ENCODE measurements at regions not wholly inside any gene's neighbourhood (a gene's known extent, or its start where the extent isn't known, plus 50 kb on each side); places are given as distances from the start of the nearest gene placed in this dataset.

DNA sequence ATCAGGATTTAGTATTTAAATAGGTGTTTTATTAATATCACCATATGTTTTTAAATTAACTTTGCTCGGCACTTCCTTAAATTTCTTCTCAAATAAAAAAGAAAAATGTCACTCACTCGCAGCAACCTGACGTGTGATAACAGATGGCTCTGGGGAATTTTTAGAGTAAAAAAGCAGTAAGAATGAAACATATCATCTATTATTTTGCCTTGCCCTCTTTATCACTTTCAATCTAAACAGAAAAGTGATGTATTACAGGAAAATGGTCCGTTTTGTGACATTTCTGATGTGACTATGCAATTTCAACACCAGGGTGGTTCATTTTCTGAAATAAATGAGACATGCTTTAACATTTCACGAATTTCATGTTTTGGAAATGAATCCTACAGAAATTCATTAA is 1368.0 kb upstream of the LRRTM1 start:
- in situ Hi-C loops (cut with MboI; ENCODE audit: low pct_unique_long_range_greater_than_20kb in 2 of 9, low sequenced_read_pairs in 9 of 9, unreplicated experiment in 9 of 9) = no loop called here
- ATAC-seq (replicated peaks in 6 of 8) = no peak
- H3K4me3 ChIP-seq = no peak overlapping the region
- H3K4me1 ChIP-seq (replicated peaks in 1 of 2) = no peaks in the 10 kb centered on the region
- WGBS, 10 experiments = 2 to 90% (median 76%) methylated on average over 1 to 5 of the region's 5 CpGs
- no peak overlapping the region for H3K27ac ChIP-seq

- no peak overlapping the region for H3K4me3 ChIP-seq
- WGBS, 10 experiments = 25 to 100% (median 89%) methylated on average over 1 of the region's 1 CpG; no CpG with 5 or more reads in 4 of the 10 experiments
- in situ Hi-C loops (cut with MboI; ENCODE audit: low pct_unique_long_range_greater_than_20kb in 2 of 9, low sequenced_read_pairs in 9 of 9, unreplicated experiment in 9 of 9) = no loop called here
- ATAC-seq (replicated peaks in 6 of 8) = no peak
- no peaks in the 10 kb centered on the region for H3K4me1 ChIP-seq (replicated peaks in 1 of 2)
- no peak overlapping the region for H3K27ac ChIP-seq
Measured at GRCh38 chr2:81670885-81671284, 1366.3 kb upstream of the LRRTM1 start.

- Histone ChIP-seq H3K4me3 (no peak overlapping the region), H3K4me1 (replicated peaks in 1 of 2) (no peaks in the 10 kb centered on the region), H3K27ac (no peak overlapping the region)
- in situ Hi-C loops (cut with MboI; ENCODE audit: low pct_unique_long_range_greater_than_20kb in 2 of 9, low sequenced_read_pairs in 9 of 9, unreplicated experiment in 9 of 9) = no loop called here
- WGBS, 10 experiments = 10 to 100% (median 83%) methylated on average over 1 to 3 of the region's 3 CpGs; no CpG with 5 or more reads in 1 of the 10 experiments
- ATAC-seq (replicated peaks in 6 of 8) = no peak
Measured at GRCh38 chr2:81661081-81661480, 1356.5 kb upstream of the LRRTM1 start.

- 5 to 93% (median 79%) methylated on average over 1 to 4 of the region's 4 CpGs; no CpG with 5 or more reads in 1 of the 10 experiments for WGBS, 10 experiments
- in situ Hi-C loops (cut with MboI; ENCODE audit: low pct_unique_long_range_greater_than_20kb in 2 of 9, low sequenced_read_pairs in 9 of 9, unreplicated experiment in 9 of 9) = no loop called here
- peak in 1 of 8 experiments; percentile 33 for ATAC-seq (replicated peaks in 6 of 8)
Measured at GRCh38 chr2:81658227-81658626, 1353.7 kb upstream of the LRRTM1 start.

DNA sequence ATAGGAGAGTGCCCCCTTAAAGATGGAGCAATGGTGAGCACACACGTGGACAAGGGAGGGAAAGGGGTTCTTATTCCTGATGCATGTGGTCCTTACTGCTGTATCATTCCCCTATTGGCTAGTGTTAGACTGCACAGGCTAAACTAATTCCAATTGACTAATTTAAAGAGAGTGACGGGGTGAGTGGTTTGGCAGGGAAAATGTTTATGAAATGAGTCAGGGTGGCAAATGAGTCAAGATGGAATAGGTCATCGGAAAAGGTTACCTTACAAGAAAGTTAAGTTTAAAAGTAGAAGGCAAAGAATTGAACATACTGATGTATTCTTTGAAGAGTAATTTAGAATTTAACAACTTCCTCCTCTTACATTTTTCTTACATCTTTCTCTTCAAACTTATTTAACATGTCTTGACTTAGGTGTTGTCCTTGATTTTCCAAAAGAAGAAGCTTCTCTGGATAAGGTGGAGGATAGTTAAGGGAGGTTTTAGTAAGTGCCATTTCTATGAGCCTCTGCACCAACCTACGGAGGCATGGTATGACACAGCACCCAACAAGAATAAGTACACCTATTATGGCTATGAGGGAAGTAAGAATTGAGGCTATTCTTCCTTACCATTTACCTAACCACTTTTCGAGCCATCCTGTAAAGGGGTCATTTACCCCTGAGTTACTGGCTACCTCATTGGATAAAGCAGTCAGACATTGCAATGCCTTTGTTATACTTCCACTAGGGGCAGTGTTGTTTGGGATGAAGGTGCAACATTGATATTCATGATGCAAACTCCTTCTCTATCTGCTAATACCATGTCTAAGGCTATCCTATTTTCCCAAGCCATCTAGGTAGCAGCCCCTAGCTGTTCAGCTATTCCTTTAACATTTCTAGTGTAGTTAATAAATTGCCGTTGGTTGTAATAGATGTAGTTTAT is 1345.8 kb upstream of the LRRTM1 start:
- no peak for ATAC-seq (replicated peaks in 6 of 8)
- no peaks in the 10 kb centered on the region for H3K4me1 ChIP-seq (replicated peaks in 1 of 2)
- no peak overlapping the region for H3K27ac ChIP-seq
- no peak overlapping the region for H3K4me3 ChIP-seq
- WGBS, 10 experiments = 4 to 98% (median 73%) methylated on average over 2 to 6 of the region's 6 CpGs
- in situ Hi-C loops (cut with MboI; ENCODE audit: low pct_unique_long_range_greater_than_20kb in 2 of 9, low sequenced_read_pairs in 9 of 9, unreplicated experiment in 9 of 9) = no loop called here

More at GRCh38 chr2:81658227-81658626, 1353.7 kb upstream of the LRRTM1 start:
- Histone ChIP-seq H3K4me3 (no peak overlapping the region), H3K27ac (no peak overlapping the region), H3K4me1 (replicated peaks in 1 of 2) (no peaks in the 10 kb centered on the region)

- no peak overlapping the region for H3K4me3 ChIP-seq
- in situ Hi-C loops (cut with MboI; ENCODE audit: low pct_unique_long_range_greater_than_20kb in 2 of 9, low sequenced_read_pairs in 9 of 9, unreplicated experiment in 9 of 9) = no loop called here
Measured at GRCh38 chr2:81648806-81649205, 1344.3 kb upstream of the LRRTM1 start.

DNA sequence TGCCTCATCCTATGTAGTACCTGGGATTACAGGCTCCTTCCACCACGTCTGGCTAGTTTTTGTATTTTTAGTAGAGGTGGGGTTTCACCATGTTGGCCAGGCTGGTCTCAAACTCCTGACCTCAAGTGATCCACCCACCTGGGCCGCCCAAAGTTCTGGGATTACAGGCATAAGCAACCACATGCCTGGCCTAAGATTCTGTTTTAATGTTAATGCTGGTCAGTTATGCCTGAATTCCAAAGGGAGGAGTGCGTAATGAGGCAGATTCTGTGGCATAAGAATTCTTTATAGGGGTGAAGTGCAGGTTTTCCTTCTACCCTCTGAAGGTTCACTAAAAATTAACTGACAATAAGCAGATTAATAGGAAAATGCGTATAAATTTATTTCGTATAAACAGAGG is 1343.8 kb upstream of the LRRTM1 start:
- in situ Hi-C loops (cut with MboI; ENCODE audit: low pct_unique_long_range_greater_than_20kb in 2 of 9, low sequenced_read_pairs in 9 of 9, unreplicated experiment in 9 of 9) = no loop called here
- H3K27ac ChIP-seq = no peak overlapping the region

More at GRCh38 chr2:81648806-81649205, 1344.3 kb upstream of the LRRTM1 start:
- Histone ChIP-seq H3K27ac (no peak overlapping the region), H3K4me1 (replicated peaks in 1 of 2) (no peaks in the 10 kb centered on the region)
- ATAC-seq (replicated peaks in 6 of 8) = no peak

GRCh38 chr2:81647715-81648230 is 1343.2 kb upstream of the LRRTM1 start:
- H3K4me3 ChIP-seq = no peak overlapping the region
- ATAC-seq (replicated peaks in 6 of 8) = no peak
- in situ Hi-C loops (cut with MboI; ENCODE audit: low pct_unique_long_range_greater_than_20kb in 2 of 9, low sequenced_read_pairs in 9 of 9, unreplicated experiment in 9 of 9) = no loop called here

More for the DNA sequence above, 1343.8 kb upstream of the LRRTM1 start:
- peak in 1 of 8 experiments; percentile 61 for ATAC-seq (replicated peaks in 6 of 8)
- no peaks in the 10 kb centered on the region for H3K4me1 ChIP-seq (replicated peaks in 1 of 2)
- 23 to 90% (median 67%) methylated on average over 1 to 5 of the region's 5 CpGs; no CpG with 5 or more reads in 1 of the 10 experiments for WGBS, 10 experiments
- no peak overlapping the region for H3K4me3 ChIP-seq

GRCh38 chr2:81645745-81646301 is 1341.3 kb upstream of the LRRTM1 start:
- no peak overlapping the region for H3K27ac ChIP-seq

More at GRCh38 chr2:81647715-81648230, 1343.2 kb upstream of the LRRTM1 start:
- Histone ChIP-seq H3K27ac (no peak overlapping the region), H3K4me1 (replicated peaks in 1 of 2) (no peaks in the 10 kb centered on the region)

DNA sequence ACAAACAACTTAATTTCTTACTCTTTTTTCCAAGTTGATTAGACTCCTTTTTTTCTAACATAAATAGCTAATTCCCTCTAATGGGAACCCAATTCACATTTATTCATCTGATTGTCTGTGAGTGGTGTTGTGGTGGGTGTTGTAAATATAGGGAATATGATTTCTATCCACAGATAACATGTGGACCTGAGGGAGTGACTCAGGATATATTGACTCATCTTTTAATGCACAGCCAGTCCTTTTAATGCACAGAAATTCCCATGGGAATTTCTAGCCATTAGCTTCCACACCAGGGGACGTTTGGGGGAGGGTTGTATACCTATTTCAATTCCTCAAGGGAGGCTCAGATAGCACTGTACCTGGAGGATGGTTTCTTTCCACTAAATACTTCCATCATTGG is 1339.6 kb upstream of the LRRTM1 start:
- no peaks in the 10 kb centered on the region for H3K4me1 ChIP-seq (replicated peaks in 1 of 2)
- ATAC-seq (replicated peaks in 6 of 8) = peak in 4 of 8 experiments; percentile 27 to 58 (median 48)
- in situ Hi-C loops (cut with MboI; ENCODE audit: low pct_unique_long_range_greater_than_20kb in 2 of 9, low sequenced_read_pairs in 9 of 9, unreplicated experiment in 9 of 9) = no loop called here
- no peak overlapping the region for H3K27ac ChIP-seq
- WGBS, 10 experiments = 0 to 60% methylated on average over 1 of the region's 1 CpG; no CpG with 5 or more reads in 8 of the 10 experiments
- H3K4me3 ChIP-seq = no peak overlapping the region

More at GRCh38 chr2:81645745-81646301, 1341.3 kb upstream of the LRRTM1 start:
- Histone ChIP-seq H3K4me3 (no peak overlapping the region), H3K4me1 (replicated peaks in 1 of 2) (no peaks in the 10 kb centered on the region)
- 0 to 67% (median 0%) methylated on average over 1 to 2 of the region's 2 CpGs; no CpG with 5 or more reads in 3 of the 10 experiments for WGBS, 10 experiments
- no peak for ATAC-seq (replicated peaks in 6 of 8)
- in situ Hi-C loops (cut with MboI; ENCODE audit: low pct_unique_long_range_greater_than_20kb in 2 of 9, low sequenced_read_pairs in 9 of 9, unreplicated experiment in 9 of 9) = no loop called here

- H3K4me3 ChIP-seq = no peak overlapping the region
- in situ Hi-C loops (cut with MboI; ENCODE audit: low pct_unique_long_range_greater_than_20kb in 2 of 9, low sequenced_read_pairs in 9 of 9, unreplicated experiment in 9 of 9) = no loop called here
- no peak for ATAC-seq (replicated peaks in 6 of 8)
- 30 to 100% (median 69%) methylated on average over 1 to 2 of the region's 2 CpGs; no CpG with 5 or more reads in 2 of the 10 experiments for WGBS, 10 experiments
- no peak overlapping the region for H3K27ac ChIP-seq
- H3K4me1 ChIP-seq (replicated peaks in 1 of 2) = peaks cover 0 to 4% of the 10 kb centered on the region in 2 donors
Measured at GRCh38 chr2:81624825-81625224, 1320.3 kb upstream of the LRRTM1 start.

DNA sequence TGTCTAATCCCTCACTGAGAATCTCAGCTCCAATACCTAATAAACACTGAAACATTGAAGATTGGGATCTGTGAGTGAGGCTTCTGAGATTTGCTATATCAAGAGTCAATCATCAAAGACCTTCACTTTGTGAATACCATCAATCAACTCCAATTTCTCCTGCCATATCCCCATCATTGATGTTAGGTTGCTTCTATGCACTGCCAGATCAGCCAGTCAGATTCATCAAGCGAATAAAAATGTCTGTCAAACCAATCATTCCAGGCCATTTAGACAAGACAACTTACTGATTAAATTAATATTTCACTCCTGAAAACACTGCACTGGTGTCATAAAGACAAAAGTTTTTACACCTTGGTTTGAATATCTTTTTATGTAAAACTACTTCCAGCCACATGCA is 1295.5 kb upstream of the LRRTM1 start:
- WGBS, 10 experiments = 0 to 100% (median 13%) methylated on average over 1 of the region's 1 CpG; no CpG with 5 or more reads in 4 of the 10 experiments
- no peak overlapping the region for H3K27ac ChIP-seq
- ATAC-seq (replicated peaks in 6 of 8) = no peak
- no peak overlapping the region for H3K4me3 ChIP-seq
- H3K4me1 ChIP-seq (replicated peaks in 1 of 2) = no peaks in the 10 kb centered on the region
- in situ Hi-C loops (cut with MboI; ENCODE audit: low pct_unique_long_range_greater_than_20kb in 2 of 9, low sequenced_read_pairs in 9 of 9, unreplicated experiment in 9 of 9) = no loop called here

DNA sequence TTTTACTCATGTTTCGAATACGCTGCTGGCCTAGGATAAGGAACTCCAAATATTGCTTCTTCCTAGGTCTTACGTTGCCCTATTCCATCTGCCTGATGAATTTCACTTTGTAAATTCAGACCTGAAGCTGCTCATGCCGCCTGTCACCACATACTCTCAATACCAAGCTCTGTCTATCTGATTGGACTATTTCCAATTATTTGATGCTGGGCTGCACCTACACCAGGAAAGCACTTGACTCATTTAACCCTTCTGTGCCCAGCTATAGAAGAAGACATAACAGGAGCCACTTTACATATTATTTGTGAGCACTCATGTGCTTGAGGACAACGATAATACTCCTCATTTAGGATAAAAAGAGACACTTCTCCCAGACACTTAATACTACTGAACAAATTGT is 1293.9 kb upstream of the LRRTM1 start:
- H3K4me3 ChIP-seq = no peak overlapping the region
- no peak overlapping the region for H3K27ac ChIP-seq
- H3K4me1 ChIP-seq (replicated peaks in 1 of 2) = no peaks in the 10 kb centered on the region
- WGBS, 10 experiments = 5 to 100% (median 86%) methylated on average over 2 to 5 of the region's 5 CpGs; no CpG with 5 or more reads in 1 of the 10 experiments
- no peak for ATAC-seq (replicated peaks in 6 of 8)
- in situ Hi-C loops (cut with MboI; ENCODE audit: low pct_unique_long_range_greater_than_20kb in 2 of 9, low sequenced_read_pairs in 9 of 9, unreplicated experiment in 9 of 9) = no loop called here

Data from motor neuron (in vitro differentiated cells).